Ascending aorta (tissue), 2 donors: ENCODE measurements at regions not wholly inside any gene's neighbourhood (a gene's known extent, or its start where the extent isn't known, plus 50 kb on each side); places are given as distances from the start of the nearest gene placed in this dataset.
A peak's percentile ranks its signal among the peaks of the same experiment; 100 is the strongest.

Source experiments
- DNase-seq, 2 donors: peaks; one replicate each; pipeline ENCODE4 v3.0.0-alpha.2; 2019; ENCODE audit warnings: low spot score in 2 of 2
- H3K27ac ChIP-seq, 2 donors: fragments of 200-600 bp; sonication (generic); one replicate each; pipeline ENCODE4 v1.5.1; 2016 to 2017; ENCODE audit warnings: mild to moderate bottlenecking in 1 of 2
- H3K27me3 ChIP-seq: fragments of 200-600 bp; sonication (generic); one replicate; pipeline ENCODE4 v1.5.1; 2017
- H3K36me3 ChIP-seq, 2 donors: fragments of 200-600 bp; sonication (generic); one replicate each; pipeline ENCODE4 v1.5.1; 2016
- H3K4me1 ChIP-seq, 2 donors: fragments of 200-600 bp; sonication (generic); one replicate each; pipeline ENCODE4 v1.5.1; 2016 to 2017; ENCODE audit warnings: mild to moderate bottlenecking in 1 of 2
- H3K4me3 ChIP-seq, 2 donors: fragments of 200-600 bp; sonication (generic); one replicate each; pipeline ENCODE4 v1.5.1; 2016 to 2017; ENCODE audit warnings: mild to moderate bottlenecking in 1 of 2
- H3K9me3 ChIP-seq, 2 donors: fragments of 200-600 bp; sonication (generic); one replicate each; pipeline ENCODE4 v1.5.1; 2016
- CTCF ChIP-seq, 3 experiments: fragments of 200-600 bp in 2 of 3; fragments of 450-650 bp in 1 of 3; sonication (generic) in 2 of 3; IDR thresholded peaks; one replicate each; pipeline ENCODE4 v1.5.1; 2016 to 2019; ENCODE audit warnings: antibody characterized with exemption in 3 of 3, mild to moderate bottlenecking in 1 of 3, moderate library complexity in 1 of 3
- intact Hi-C: fragments of 100-400 bp; cut with DNase I; formaldehyde crosslinking; loops from one replicate; pipeline ENCODE4 v1.15.1; 2023

- Histone ChIP-seq H3K27ac (no peak overlapping the region), H3K36me3 (no peaks in the 10 kb centered on the region), H3K27me3 (no peaks in the 10 kb centered on the region), H3K4me1 (no peaks in the 10 kb centered on the region), H3K4me3 (no peak overlapping the region), H3K9me3 (no peaks in the 10 kb centered on the region)
- intact Hi-C loops = no loop called here
- peak in 1 of 2 donors; percentile 61 for DNase-seq
- TF ChIP-seq CTCF (IDR thresholded peaks at IDR 0.05) = no peak
Measured at GRCh38 chr11:134529212-134530096, 117.4 kb upstream of the B3GAT1 start.

GRCh38 chr11:134528453-134528852, 116.4 kb upstream of the B3GAT1 start:
- H3K36me3 ChIP-seq = no peaks in the 10 kb centered on the region
- no peak overlapping the region for H3K27ac ChIP-seq
- no peaks in the 10 kb centered on the region for H3K27me3 ChIP-seq
- TF ChIP-seq CTCF (IDR thresholded peaks at IDR 0.05) = no peak
- no peaks in the 10 kb centered on the region for H3K9me3 ChIP-seq
- peak in 1 of 2 donors; percentile 42 for DNase-seq
- no peak overlapping the region for H3K4me3 ChIP-seq
- intact Hi-C loops = no loop called here
- H3K4me1 ChIP-seq = no peaks in the 10 kb centered on the region

GRCh38 chr11:134527382-134528243, 115.6 kb upstream of the B3GAT1 start:
- no peak overlapping the region for H3K4me3 ChIP-seq
- H3K4me1 ChIP-seq = no peaks in the 10 kb centered on the region
- intact Hi-C loops = no loop called here
- no peaks in the 10 kb centered on the region for H3K9me3 ChIP-seq
- H3K27me3 ChIP-seq = no peaks in the 10 kb centered on the region
- peak in 1 of 2 donors; percentile 47 for DNase-seq
- no peak overlapping the region for H3K27ac ChIP-seq
- H3K36me3 ChIP-seq = no peaks in the 10 kb centered on the region
- no peak for TF ChIP-seq CTCF (IDR thresholded peaks at IDR 0.05)

GRCh38 chr11:134524896-134525845, 113.1 kb upstream of the B3GAT1 start:
- intact Hi-C loops = no loop called here
- Histone ChIP-seq H3K9me3 (no peaks in the 10 kb centered on the region), H3K36me3 (no peaks in the 10 kb centered on the region), H3K4me1 (no peaks in the 10 kb centered on the region), H3K27ac (no peak overlapping the region), H3K27me3 (no peaks in the 10 kb centered on the region), H3K4me3 (no peak overlapping the region)
- no peak for TF ChIP-seq CTCF (IDR thresholded peaks at IDR 0.05)
- peak in 1 of 2 donors; percentile 28 for DNase-seq

- Histone ChIP-seq H3K36me3 (no peaks in the 10 kb centered on the region), H3K4me1 (no peaks in the 10 kb centered on the region), H3K9me3 (no peaks in the 10 kb centered on the region), H3K4me3 (no peak overlapping the region), H3K27ac (no peak overlapping the region), H3K27me3 (no peaks in the 10 kb centered on the region)
- TF ChIP-seq CTCF (IDR thresholded peaks at IDR 0.05) = no peak
- intact Hi-C loops = no loop called here
- no peak for DNase-seq
Measured at GRCh38 chr11:134524201-134524600, 112.2 kb upstream of the B3GAT1 start.
